ENCODE measurements at regions not wholly inside any gene's neighbourhood (a gene's known extent, or its start where the extent isn't known, plus 50 kb on each side); places are given as distances from the start of the nearest gene placed in this dataset.
"Not testable (repeated sequence)": the region's sequence is repeated elsewhere in the genome, so short reads cannot be mapped to it uniquely, and the experiment has no call there.

DNA sequence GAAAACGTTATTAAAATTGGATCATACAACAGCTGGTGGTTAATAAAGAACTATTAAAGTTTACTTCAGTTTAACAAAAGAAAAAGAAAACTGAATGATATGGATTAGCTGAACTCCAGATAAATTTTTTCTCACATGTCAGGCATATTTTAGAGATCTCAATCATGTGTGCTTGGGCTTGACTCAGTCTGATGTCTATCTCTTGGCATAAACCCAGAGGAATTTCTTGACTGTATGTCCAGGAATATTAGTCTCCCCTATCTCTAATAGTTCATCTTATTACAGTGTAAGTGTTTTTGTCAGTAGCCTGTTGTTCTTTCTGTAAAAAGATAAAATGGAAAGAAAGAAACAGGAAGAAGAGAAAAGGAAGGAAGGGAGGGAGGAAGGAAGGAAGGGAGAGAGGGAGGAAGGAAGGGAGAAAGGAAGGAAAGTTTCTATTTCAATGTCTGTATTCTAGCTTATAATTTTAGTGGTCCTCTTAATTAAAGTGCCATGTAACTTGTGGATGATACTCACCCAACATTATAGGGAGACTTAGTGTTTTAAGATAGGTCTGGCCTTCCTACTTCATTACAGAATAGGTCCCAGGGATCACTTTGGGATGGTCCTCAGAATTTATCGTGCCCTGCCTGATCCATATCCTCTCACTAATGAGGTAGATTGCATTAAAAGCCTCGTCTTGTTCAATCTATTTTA is 99.7 kb upstream of the UGP2 start:
- peak; percentile 29 for DNase-seq (ENCODE audit: low read depth)
- H3K4me3 ChIP-seq (ENCODE audit: low read depth, low read length): no peak overlapping the region
- TF ChIP-seq, protein P1, sequence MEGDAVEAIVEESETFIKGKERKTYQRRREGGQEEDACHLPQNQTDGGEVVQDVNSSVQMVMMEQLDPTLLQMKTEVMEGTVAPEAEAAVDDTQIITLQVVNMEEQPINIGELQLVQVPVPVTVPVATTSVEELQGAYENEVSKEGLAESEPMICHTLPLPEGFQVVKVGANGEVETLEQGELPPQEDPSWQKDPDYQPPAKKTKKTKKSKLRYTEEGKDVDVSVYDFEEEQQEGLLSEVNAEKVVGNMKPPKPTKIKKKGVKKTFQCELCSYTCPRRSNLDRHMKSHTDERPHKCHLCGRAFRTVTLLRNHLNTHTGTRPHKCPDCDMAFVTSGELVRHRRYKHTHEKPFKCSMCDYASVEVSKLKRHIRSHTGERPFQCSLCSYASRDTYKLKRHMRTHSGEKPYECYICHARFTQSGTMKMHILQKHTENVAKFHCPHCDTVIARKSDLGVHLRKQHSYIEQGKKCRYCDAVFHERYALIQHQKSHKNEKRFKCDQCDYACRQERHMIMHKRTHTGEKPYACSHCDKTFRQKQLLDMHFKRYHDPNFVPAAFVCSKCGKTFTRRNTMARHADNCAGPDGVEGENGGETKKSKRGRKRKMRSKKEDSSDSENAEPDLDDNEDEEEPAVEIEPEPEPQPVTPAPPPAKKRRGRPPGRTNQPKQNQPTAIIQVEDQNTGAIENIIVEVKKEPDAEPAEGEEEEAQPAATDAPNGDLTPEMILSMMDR (IDR thresholded peaks at IDR 0.05; ENCODE audit: insufficient read depth, low read depth, low read length): no peak

DNA sequence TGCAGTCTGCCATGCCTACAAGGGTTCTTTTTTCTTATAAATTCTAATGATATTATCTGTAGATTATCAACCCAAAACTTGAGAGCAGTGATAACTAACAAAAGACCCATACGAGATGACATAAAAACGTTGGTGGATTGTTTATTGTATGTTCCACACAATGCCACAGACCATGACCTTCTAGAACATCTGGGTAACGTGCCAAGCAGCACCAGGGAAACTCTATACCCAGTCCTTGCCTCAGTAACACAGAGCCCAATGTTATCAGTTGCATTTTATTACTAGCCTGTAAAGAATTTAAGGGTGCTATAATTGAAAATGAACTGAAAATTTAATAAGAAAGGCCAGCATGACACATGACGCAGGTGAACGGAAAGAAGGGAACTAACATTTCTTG is 99.1 kb upstream of the UGP2 start:
- DNase-seq (ENCODE audit: low read depth): no peak
- H3K4me3 ChIP-seq (ENCODE audit: low read depth, low read length): no peak overlapping the region
- TF ChIP-seq, protein P1 (IDR thresholded peaks at IDR 0.05; ENCODE audit: insufficient read depth, low read depth, low read length): no peak

DNA sequence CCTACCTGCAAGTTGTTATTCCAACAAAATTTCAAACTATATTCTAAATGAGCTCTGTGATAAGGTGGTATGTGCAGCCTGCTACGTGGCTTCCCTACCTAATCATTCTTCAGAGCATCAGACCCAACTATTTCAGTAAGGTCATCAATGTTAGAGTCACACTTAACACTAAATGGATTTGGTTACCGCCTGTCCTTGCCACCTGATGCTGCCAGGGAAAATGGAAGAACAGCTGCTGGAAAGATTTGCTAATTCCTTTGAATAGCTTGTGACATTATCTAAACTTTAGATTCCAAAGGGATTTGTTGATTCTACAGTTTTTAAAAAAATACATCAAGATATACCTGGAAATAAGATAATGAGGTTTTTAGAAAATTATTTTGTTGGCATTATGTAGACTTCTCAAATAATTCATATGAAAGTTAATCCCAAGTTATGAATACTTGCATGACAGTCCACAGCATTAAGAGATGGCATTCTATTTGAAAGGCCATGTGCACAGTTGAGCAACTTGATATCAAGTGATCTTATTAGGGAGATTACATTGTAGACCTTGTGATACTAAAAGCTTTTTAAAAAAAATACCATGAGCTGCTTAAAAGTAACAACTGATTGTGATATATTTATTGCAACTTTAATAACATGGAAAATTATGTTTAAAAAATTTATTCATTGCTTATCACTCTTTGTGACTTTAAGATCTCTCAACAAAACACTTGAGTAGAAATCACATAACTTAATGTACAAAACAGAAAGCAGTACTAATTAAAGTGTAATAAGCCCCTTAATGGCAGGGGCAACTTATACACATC is 98.3 kb upstream of the UGP2 start:
- no peak overlapping the region for H3K4me3 ChIP-seq (ENCODE audit: low read depth, low read length)

DNA sequence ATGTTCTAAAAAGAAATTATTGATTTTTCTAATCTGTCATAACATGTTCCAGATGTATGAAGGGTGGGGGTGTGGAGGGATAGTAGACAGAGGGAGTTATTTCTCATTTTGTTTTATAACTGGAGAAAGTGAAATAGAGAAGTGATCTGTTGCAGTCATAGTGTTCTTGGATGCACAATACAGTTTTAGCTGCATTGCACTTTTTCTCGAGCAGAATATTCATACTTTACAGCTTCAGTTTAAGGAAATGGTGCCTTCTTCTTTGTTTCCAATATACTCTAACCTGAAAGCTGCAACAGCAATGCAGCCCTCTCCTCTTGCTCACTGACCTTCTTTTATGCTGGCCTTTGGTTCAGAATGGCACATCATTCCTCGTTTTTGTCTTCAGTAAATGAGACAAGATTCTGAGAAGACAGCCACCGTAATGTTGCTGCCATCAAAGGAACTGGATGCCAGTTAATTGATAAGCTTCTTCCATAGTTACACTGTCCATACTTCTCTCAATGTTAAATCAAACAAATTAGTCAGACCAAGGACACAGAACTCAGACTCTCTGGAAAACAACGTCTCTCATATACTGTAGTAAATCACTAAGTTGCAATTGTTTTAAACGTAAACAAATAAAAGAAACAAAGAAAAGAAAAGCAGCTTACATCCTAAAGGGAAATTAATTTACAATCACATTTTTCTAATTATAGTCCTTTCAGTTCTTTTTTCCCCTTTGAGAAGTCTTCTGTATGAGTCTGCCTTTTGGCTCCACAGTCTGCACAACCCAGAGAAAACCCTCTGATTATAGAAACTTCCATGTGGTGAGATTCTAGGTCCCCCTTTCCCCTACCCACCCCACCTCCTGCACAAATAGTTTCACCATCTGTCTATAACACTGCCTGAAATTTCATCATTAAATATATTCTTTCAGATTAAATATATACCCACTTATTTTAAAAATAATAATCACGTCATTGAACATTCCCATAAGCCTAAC is 97.4 kb upstream of the UGP2 start:
- H3K4me3 ChIP-seq (ENCODE audit: low read depth, low read length): no peak overlapping the region
- DNase-seq (ENCODE audit: low read depth): no peak
- TF ChIP-seq, protein P1 (IDR thresholded peaks at IDR 0.05; ENCODE audit: insufficient read depth, low read depth, low read length): no peak

More for the DNA sequence above, 98.3 kb upstream of the UGP2 start:
- no peak for DNase-seq (ENCODE audit: low read depth)
- TF ChIP-seq, protein P1 (IDR thresholded peaks at IDR 0.05; ENCODE audit: insufficient read depth, low read depth, low read length): no peak

DNA sequence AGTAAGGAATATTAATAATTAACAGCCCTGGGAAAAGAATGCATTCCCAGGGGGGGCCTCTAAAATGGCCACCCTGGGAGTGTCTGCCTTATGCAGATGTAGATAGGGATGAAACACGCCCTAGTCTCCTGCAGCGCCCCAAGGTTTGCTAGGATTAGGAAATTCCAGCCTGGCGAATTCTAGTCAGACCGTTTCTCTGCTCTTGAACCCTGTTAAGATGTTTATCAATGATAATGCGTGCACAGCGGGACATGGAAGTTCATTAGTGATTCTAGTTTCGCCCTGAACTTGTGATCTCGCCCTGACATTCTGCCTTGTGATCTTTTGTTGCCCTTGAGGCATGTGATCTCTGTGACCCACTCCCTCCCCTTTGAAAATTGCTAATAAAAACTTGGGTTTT is 95.1 kb upstream of the UGP2 start:
- H3K4me3 ChIP-seq (ENCODE audit: low read depth, low read length); DNase-seq (ENCODE audit: low read depth): not testable (repeated sequence)

DNA sequence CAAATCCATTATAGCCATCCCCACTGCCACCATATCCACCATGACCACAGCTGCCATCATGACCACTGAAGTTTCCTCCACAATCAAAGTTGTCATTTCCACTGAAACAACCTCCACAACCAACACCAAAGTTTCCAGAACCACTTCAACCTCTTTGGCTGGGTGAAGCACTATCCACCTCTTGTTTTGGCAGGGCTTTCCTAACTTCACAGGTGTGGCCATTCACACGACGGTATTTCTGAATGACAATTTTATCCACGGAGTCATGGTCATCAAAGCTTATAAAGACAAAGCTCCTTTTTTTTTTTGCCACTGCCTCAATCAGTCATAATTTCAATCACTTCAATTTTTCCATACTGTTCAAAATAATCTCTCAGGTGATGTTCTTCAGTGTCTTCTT is 89.8 kb upstream of the UGP2 start:
- no peak overlapping the region for H3K4me3 ChIP-seq (ENCODE audit: low read depth, low read length)
- TF ChIP-seq, protein P1 (IDR thresholded peaks at IDR 0.05; ENCODE audit: insufficient read depth, low read depth, low read length): no peak
- no peak for DNase-seq (ENCODE audit: low read depth)
